Keratinocyte (primary cell): ENCODE measurements at regions not wholly inside any gene's neighbourhood (a gene's known extent, or its start where the extent isn't known, plus 50 kb on each side); places are given as distances from the start of the nearest gene placed in this dataset.
"Not testable (repeated sequence)": the region's sequence is repeated elsewhere in the genome, so short reads cannot be mapped to it uniquely, and the experiment has no call there.

ENCODE experiments used
- EZH2 ChIP-seq: IDR thresholded peaks from one replicate; pipeline ENCODE4 v1.6.1; 2012; ENCODE audit warnings: inconsistent platforms, mild to moderate bottlenecking, low read length, moderate library complexity
- TF ChIP-seq, protein P1 (sequence below), 3 experiments: IDR thresholded peaks in 1 of 3; conservative IDR thresholded peaks in 1 of 3; optimal IDR thresholded peaks in 1 of 3; 2 replicates in 2 of 3; 3 replicates in 1 of 3; pipeline versions ENCODE3 to v1.5.1; 2011; ENCODE audit warnings: low read length in 3 of 3, mild to moderate bottlenecking in 3 of 3, moderate library complexity in 2 of 3, control low read depth in 1 of 3, inconsistent platforms in 1 of 3; ENCODE audit not compliant: insufficient read depth in 2 of 3; ENCODE audit errors: extremely low read depth in 1 of 3

DNA sequence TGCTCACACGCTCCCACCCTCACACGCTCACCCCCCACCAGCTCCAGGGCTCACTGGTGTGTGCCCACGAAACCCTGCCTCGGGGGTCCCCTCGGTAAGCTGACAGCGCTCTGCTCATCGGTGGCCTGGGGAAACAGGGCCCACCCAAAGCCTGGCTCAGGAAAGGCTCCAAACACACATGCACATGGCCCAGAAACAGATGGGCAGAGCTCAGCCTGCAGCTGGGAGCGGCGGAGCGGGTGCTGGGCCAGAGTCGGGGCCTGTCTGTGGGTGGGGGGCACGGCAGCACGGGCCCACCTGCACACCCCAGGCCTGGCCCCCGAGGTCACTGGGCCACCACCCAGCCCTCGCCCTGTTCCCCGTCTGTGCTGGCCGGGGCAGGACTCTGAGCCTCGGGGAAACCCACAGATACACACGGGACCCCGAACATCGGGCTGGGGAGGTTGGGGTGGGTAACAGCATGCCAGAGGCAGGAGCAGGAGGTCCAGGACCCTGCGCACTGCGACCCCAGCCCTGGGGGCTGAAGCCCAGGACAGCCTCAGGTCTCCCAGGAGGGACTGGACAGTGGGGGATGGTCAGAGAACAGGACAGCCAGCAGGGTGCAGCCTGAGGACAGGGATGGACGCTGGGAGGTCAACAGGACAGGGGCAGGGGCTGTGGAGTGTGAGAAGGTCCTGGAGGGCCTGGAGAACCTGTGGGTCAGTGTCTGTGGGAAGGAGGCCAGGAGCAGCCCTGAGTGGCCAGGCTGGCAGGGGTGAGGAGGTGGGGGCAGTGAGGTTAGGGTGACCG, 165.1 kb downstream of the TMEM121 start:
- TF ChIP-seq, protein P1, sequence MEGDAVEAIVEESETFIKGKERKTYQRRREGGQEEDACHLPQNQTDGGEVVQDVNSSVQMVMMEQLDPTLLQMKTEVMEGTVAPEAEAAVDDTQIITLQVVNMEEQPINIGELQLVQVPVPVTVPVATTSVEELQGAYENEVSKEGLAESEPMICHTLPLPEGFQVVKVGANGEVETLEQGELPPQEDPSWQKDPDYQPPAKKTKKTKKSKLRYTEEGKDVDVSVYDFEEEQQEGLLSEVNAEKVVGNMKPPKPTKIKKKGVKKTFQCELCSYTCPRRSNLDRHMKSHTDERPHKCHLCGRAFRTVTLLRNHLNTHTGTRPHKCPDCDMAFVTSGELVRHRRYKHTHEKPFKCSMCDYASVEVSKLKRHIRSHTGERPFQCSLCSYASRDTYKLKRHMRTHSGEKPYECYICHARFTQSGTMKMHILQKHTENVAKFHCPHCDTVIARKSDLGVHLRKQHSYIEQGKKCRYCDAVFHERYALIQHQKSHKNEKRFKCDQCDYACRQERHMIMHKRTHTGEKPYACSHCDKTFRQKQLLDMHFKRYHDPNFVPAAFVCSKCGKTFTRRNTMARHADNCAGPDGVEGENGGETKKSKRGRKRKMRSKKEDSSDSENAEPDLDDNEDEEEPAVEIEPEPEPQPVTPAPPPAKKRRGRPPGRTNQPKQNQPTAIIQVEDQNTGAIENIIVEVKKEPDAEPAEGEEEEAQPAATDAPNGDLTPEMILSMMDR (optimal IDR thresholded peaks at IDR 0.05 in 1 of 3, IDR thresholded peaks at IDR 0.05 in 1 of 3, conservative IDR thresholded peaks at IDR 0.05 in 1 of 3; ENCODE audit: extremely low read depth in 1 of 3, insufficient read depth in 2 of 3, low read length in 3 of 3) = not testable (repeated sequence)
- TF ChIP-seq EZH2 = not testable (repeated sequence)
